GM18868 (cell line): ENCODE measurements at regions not wholly inside any gene's neighbourhood (a gene's known extent, or its start where the extent isn't known, plus 50 kb on each side); places are given as distances from the start of the nearest gene placed in this dataset.
A peak's percentile ranks its signal among the peaks of the same experiment; 100 is the strongest.

ENCODE experiments used
- ATAC-seq: cut with Tn5 transposase; IDR thresholded peaks from one replicate; pipeline ENCODE4 v1.9.1; 2021; ENCODE audit warnings: mild to moderate bottlenecking, moderate library complexity; ENCODE audit not compliant: unreplicated experiment

GRCh38 chr18:5091741-5092140 is 105.3 kb downstream of the AKAIN1 start:
- no peak for ATAC-seq

GRCh38 chr18:5075297-5075696 is 121.8 kb downstream of the AKAIN1 start:
- ATAC-seq, result no peak

GRCh38 chr18:5073026-5073944 is 123.8 kb downstream of the AKAIN1 start:
- ATAC-seq, result peak; percentile 87

DNA sequence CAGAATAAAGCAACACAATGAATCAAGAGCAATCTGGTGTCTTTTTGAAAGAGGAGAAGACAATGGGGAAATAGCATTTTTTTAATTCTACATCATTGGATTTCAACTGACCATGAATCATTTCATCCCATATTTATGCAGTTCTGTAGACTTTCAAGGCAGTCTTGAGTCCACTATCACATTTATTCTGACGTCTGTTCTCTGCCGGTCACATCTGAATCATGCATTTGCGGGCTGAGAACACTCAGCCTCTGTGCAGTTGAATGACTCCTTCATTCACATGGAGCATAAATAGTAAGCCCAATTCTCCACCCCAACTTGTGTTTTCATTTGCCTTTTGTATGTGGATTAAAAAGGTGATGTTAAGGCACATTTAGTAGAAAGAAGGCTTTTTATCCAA is 128.2 kb downstream of the AKAIN1 start:
- ATAC-seq, result no peak

- ATAC-seq, result peak; percentile 62
Observed at GRCh38 chr18:5066380-5066977, 130.6 kb downstream of the AKAIN1 start.

DNA sequence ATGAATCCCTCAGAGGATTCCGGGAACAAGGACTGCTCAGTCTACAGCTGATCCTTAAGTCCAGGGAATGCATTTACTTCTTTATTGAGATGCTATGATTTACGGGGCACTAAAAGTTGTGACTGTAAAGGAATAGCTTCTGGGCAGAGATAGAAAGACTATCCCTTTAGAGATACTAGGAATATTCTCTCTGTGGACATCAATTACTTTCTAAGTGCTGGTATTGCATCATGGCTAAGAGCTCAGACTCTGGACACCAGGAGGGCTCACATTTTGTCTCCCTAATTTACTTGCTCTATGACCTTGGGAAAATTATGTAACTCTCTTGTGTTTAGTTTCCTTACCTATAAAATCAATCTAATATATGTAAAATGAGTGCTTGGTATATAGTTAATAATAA is 131.4 kb downstream of the AKAIN1 start:
- no peak for ATAC-seq

GRCh38 chr18:5064841-5065370 is 132.2 kb downstream of the AKAIN1 start:
- no peak for ATAC-seq

DNA sequence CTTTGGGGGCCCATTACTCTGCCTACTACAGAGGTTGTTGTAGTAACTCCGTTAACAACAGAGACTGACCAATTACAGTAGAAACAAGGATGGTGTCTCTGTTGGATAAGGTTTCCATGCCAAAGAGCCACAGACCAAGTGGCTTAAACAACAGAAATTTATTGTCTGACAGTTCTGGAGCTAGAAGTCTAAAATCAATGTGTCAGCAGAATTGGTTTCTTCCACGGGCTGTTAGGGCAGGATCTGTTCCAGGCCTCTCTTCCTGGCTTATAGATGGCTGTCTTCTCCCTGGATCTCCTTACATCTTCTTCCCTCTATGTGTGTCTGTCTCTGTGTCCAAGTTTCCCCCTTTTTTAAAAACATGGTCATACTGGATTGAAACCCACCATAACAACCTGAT is 135.3 kb downstream of the AKAIN1 start:
- ATAC-seq, result no peak

DNA sequence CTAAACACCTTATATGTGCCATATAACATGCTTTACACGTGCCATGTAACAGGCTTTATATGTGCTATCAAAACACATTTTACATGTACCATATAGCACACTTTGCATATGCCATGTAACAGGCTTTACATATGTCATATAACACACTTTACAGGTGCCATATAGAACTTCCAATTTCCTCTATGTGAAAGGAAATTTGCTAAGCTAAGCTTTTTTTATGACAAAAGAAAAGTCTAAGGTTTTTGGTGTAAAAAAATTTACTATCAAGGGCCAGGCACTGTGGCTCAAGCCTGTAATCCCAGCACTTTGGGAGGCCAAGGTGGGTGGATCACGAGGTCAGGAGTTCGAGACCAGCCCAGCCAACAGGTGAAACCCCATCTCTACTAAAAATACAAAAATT is 136.5 kb downstream of the AKAIN1 start:
- ATAC-seq, result no peak

DNA sequence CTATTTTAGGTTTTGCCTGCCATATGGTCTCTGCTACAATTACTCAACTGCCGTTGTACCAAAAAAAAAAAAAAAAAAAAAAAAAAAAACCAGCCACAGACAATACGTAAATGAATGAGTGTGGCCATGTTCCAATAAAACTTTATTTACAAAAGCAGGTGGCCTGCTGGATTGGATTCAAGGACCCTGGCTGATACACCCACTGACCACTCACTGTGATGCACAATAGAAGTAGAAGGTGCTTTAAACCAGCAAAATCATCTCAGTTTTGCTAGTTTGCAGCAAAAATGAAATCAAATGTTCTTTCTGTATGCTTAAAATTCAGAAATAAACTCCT is 137.4 kb downstream of the AKAIN1 start:
- no peak for ATAC-seq

- ATAC-seq, result peak; percentile 49
Observed at GRCh38 chr18:5058768-5059695, 138.0 kb downstream of the AKAIN1 start.

DNA sequence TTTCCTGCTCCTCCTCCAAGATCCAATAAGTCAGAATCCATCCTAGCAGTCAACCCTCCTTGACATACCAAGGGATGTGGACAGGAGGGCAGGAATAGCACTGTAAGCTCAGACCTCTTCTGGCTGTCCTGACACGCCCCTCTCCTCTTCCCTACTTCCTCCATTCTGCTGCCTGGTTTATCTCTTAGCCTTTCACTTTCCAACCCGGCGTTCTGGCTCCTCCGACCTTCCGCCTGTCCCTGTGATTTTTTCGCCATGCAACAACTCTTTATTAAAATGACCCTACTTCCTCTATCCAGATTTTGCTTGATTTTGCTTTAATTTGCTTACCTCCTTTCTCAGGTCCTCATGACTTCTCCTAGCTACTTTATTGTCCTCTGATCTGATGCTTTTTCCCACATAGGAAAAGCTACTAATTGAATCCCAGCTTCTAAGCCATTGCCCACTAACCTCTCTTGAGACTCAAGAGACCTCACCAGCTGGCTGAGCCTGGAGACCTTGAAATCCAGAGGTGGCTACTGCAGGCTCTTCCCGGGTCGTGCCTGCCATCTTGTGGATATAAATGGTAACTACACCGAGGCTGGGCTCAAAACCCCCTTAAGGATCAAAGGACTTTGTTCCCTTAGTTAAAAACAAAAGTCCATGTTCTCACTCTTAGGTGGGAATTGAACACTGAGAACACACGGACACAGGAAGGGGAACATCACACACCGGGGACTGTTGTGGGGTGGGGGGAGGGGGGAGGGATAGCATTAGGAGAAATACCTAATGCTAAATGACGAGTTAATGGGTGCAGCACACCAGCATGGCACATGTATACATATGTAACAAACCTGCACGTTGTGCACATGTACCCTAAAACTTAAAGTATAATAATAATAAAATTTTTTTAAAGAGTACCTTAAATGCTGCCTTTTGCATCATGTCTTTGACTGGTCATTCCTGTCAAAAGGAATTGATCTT is 139.4 kb downstream of the AKAIN1 start:
- ATAC-seq, result peak; percentile 87

DNA sequence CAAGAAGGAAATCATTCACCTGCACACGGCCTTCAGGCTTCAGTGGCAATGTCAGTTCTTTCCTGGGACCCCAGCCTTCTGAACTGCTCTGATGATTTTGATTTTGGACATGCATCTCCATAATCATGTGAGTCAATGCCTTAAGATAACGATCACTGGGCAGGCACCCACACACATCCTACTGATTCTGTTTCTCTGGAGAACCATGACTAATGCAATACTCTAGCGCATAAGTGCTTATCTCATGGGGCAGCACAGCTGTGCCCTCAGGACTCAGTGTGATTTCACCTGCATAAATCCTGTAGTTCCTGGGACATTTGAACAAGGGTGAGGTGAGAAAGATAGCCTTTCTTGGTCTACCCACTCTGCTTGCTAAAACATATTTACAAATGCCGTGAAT is 144.6 kb downstream of the AKAIN1 start:
- ATAC-seq, result no peak

GRCh38 chr18:5051207-5051606 is 145.8 kb downstream of the AKAIN1 start:
- no peak for ATAC-seq

DNA sequence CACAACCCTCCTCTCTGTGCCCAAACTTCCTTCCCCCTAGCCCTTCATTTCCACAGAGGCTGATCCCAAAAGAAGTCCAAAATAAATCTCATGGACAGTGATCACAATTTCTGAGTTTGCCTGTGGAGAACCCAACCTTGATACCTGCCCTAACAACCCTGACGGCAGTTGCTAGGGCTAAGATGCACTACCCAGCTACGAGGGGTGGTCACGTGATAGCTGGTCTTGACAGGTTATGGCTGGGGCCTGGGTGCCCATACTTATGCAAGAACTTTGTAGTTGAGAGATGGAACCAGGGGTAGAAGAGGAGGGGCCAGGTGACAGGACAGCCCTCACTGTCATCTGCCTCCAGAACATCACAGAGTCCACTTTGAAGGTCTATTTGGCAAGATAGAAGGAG is 147.9 kb downstream of the AKAIN1 start:
- no peak for ATAC-seq

DNA sequence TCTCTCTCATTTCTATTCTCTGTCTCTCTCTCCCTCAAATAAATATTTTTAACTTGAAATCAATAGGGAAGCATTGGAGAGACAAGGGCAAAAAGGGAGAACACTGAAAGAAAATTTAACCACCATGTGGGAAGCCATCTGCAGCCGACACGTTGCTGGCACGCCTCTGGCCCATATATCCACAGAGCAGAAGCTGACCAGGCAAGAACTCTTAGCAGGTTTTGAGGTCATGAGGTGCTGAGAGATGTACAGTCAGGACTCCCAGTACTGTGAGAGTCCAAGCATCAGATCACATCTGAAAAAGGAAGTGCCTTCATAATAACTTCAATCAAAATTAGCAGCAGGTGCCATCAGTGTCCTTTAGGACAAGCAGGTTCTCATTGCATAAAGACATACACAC is 156.6 kb downstream of the AKAIN1 start:
- ATAC-seq, result no peak

DNA sequence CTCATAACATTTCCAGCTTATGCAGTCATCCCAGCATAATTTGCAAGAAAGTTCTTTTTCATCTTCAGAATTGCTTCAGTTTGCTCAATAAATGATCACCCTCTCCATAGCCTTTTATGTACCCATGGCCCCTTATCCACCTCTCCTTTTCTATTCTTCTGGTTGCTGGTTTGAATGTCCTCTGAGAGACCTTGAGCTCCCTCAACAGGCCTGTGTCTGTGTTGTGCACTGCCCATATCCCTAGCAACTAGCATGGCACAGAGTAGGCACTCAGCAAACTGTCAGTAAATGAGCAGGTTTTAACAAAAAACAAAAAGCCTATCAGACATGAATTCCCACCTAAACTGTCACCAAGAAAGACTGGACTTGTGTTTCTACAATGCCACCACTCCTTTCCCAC is 160.5 kb downstream of the AKAIN1 start:
- ATAC-seq, result no peak

- no peak for ATAC-seq
Observed at GRCh38 chr18:5031216-5031615, 165.8 kb downstream of the AKAIN1 start.

DNA sequence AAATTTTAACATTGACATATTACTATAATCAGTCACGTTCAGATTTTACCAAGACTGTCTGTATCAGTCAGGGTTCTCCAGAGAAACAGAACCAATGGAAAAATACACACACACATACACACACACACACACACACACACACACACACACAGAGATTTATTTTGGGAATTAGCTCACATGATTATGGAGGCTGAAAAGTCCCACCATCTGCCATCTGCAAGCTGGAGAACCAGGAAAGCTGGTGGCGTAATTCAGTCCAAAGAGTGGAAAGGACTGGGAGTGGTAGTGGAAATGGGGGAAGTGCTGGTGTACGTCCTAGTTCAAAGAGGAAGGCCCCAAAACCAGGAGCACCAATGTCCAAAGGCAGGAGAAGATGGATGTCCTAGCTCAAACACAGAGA is 166.4 kb downstream of the AKAIN1 start:
- no peak for ATAC-seq

DNA sequence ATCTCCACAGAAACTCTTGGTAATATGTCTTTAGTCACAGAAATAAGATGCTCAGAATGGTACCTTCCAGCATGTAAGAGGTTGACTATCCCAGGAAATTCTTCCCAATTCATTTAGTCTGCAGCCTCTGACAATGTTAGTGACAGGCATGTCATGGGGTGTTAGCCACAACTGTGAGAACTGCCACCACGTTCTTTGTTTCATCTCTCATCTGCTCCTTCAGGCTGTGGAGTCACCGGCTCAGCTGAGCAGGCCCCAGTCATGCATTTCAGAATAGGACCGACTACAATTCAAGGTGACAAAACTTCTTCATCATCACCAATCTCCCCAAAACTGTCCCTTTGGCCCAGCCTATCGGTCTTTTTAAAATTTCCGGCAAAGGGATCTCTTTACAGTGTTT is 167.5 kb downstream of the AKAIN1 start:
- ATAC-seq, result no peak
